Liver (tissue), 8 donors: ENCODE measurements at regions not wholly inside any gene's neighbourhood (a gene's known extent, or its start where the extent isn't known, plus 50 kb on each side); places are given as distances from the start of the nearest gene placed in this dataset.

ENCODE experiments used
- DNase-seq: peaks from one replicate; pipeline ENCODE4 v3.0.0-alpha.2; 2017; ENCODE audit warnings: low spot score
- H3K27ac ChIP-seq, 2 donors: one replicate each; pipeline ENCODE4 v1.7.0; 2013; ENCODE audit warnings: inconsistent platforms in 2 of 2, low read length in 2 of 2, control low read depth in 1 of 2, low read depth in 1 of 2, mild to moderate bottlenecking in 1 of 2
- H3K27me3 ChIP-seq, 4 donors: one replicate each; pipeline versions ENCODE4 v1.6.1 to v1.7.0; 2013; ENCODE audit warnings: low read length in 3 of 4, inconsistent platforms in 1 of 4, mild to moderate bottlenecking in 1 of 4, moderate library complexity in 1 of 4; ENCODE audit not compliant: control insufficient read depth in 4 of 4, insufficient read depth in 4 of 4
- H3K36me3 ChIP-seq, 4 donors: one replicate each; pipeline versions ENCODE4 v1.6.1 to v1.7.0; 2013; ENCODE audit warnings: low read length in 3 of 4, mild to moderate bottlenecking in 3 of 4, low read depth in 1 of 4, moderate library complexity in 1 of 4; ENCODE audit not compliant: control insufficient read depth in 4 of 4, insufficient read depth in 3 of 4
- H3K4me1 ChIP-seq, 4 donors: one replicate each; pipeline versions ENCODE4 v1.6.1 to v1.7.0; 2013; ENCODE audit warnings: low read length in 3 of 4, mild to moderate bottlenecking in 3 of 4, moderate library complexity in 1 of 4; ENCODE audit not compliant: control insufficient read depth in 4 of 4, insufficient read depth in 4 of 4
- H3K4me3 ChIP-seq, 3 donors: one replicate each; pipeline versions ENCODE4 v1.6.1 to v1.7.0; 2013; ENCODE audit warnings: low read length in 3 of 3, control low read depth in 1 of 3, low read depth in 1 of 3, mild to moderate bottlenecking in 1 of 3
- H3K9ac ChIP-seq, 2 donors: one replicate each; pipeline ENCODE4 v1.7.0; 2013; ENCODE audit warnings: low read length in 2 of 2, mild to moderate bottlenecking in 2 of 2, moderate library complexity in 2 of 2, control low read depth in 1 of 2, low read depth in 1 of 2
- H3K9me3 ChIP-seq, 4 donors: one replicate each; pipeline versions ENCODE4 v1.6.1 to v1.7.0; 2013; ENCODE audit warnings: low read length in 3 of 4; ENCODE audit not compliant: control insufficient read depth in 4 of 4
- FOXA1 ChIP-seq: IDR thresholded peaks from 2 replicates; pipeline ENCODE4 v1.6.1; 2016; ENCODE audit warnings: antibody characterized with exemption
- FOXA2 ChIP-seq: IDR thresholded peaks from 2 replicates; pipeline ENCODE4 v1.6.1; 2016; ENCODE audit warnings: antibody characterized with exemption
- HNF4A ChIP-seq, 2 donors: conservative IDR thresholded peaks; 2 replicates each; pipeline ENCODE4 v1.6.1; 2016; ENCODE audit warnings: antibody characterized with exemption in 2 of 2, mild to moderate bottlenecking in 2 of 2
- HNF4G ChIP-seq: IDR thresholded peaks from 2 replicates; pipeline ENCODE4 v1.6.1; 2016; ENCODE audit warnings: antibody characterized with exemption
- JUND ChIP-seq, 2 donors: IDR thresholded peaks; 2 replicates each; pipeline ENCODE4 v1.6.1; 2016; ENCODE audit warnings: antibody characterized with exemption in 2 of 2
- NR2F2 ChIP-seq: IDR thresholded peaks from 2 replicates; pipeline ENCODE4 v1.6.1; 2016; ENCODE audit warnings: antibody characterized with exemption
- RAD21 ChIP-seq, 2 donors: IDR thresholded peaks; 2 replicates each; pipeline ENCODE4 v1.6.1; 2016; ENCODE audit warnings: antibody characterized with exemption in 2 of 2, mild to moderate bottlenecking in 2 of 2
- SP1 ChIP-seq: IDR thresholded peaks from 2 replicates; pipeline ENCODE4 v1.6.1; 2018; ENCODE audit warnings: antibody characterized with exemption, mild to moderate bottlenecking
- YY1 ChIP-seq: IDR thresholded peaks from 2 replicates; pipeline ENCODE4 v1.6.1; 2016; ENCODE audit warnings: antibody characterized with exemption, mild to moderate bottlenecking
- WGBS: extraction: QIAGEN DNeasy Blood & Tissue Kit; methylation state at CpG from one replicate; pipeline ENCODE4 v1.1.7; 2013; 5-methylcytosine and 5-hydroxymethylcytosine counted together
- TF ChIP-seq, protein P1 (sequence below): fragments of 150-350 bp; IDR thresholded peaks from 2 replicates; pipeline ENCODE4 v1.5.1; 2017; ENCODE audit warnings: improper control_type of control experiment, low read depth, low read length; ENCODE audit not compliant: missing input control
- TF ChIP-seq, protein P2 (sequence below): IDR thresholded peaks from 2 replicates; pipeline ENCODE4 v1.6.1; 2016; ENCODE audit warnings: antibody characterized with exemption
- TF ChIP-seq, protein P3 (sequence below): IDR thresholded peaks from 2 replicates; pipeline ENCODE4 v1.6.1; 2016; ENCODE audit warnings: antibody characterized with exemption, mild to moderate bottlenecking
- donor health status: healthy.
- donor health status: healthy.
- donor health status: healthy.
- donor health status: healthy.
- donor health status: healthy.

DNA sequence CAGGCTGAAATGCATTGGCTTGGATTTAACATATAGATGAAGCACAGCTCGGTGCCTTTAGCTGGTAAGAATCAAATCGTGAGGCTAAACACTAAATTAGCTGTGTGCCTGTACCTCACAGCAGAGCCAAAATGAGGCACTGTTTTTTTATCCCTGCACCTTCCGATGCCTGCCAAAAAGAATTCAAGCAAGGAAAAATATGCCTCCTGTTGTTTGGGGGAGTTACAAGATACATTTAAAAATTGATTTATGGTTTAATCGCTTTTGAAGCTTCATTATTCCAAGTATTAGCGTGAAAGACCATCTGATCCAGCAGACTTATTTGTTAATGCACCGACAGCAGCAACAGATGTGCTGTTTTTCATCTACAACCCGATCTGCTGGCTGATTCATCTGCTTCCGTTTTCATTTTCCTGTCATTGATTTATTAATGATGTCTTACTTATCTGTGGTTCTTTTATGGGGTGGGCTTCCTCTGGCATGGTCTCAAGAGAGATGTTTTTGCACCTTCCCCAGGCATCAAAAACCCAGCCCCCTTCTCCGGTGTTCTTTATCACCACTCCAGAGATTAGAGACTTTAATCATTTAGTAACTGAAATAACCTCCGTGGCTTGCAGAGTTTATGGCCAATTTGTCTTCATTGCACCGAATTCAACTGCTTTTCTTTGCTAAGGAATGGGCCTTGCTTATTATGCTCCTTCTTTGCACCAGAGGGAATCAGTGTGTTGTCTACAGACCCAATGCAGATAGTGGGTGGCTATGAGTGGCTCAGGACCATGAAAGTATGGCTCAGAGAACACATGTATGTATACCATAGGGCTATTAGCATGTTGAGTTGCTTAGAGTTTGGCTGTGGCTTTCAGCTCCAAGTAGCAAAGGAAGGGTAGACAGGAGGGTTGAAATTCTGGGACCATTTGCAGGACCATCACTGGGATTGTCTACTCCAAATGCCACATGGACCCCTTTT is 166.8 kb upstream of the TMEM260 start:
- peaks cover 0 to 7% (median 2%) of the 10 kb centered on the region in 4 donors for H3K9me3 ChIP-seq
- peaks cover 0 to 7% (median 0%) of the 10 kb centered on the region in 4 donors for H3K27me3 ChIP-seq
- H3K27ac ChIP-seq, result no peak overlapping the region
- H3K36me3 ChIP-seq, result no peaks in the 10 kb centered on the region
- DNase-seq, result no peak
- no peaks in the 10 kb centered on the region for H3K4me1 ChIP-seq
- H3K4me3 ChIP-seq, result no peak overlapping the region
- WGBS, result 54% methylated on average over 11 of the region's 11 CpGs
- H3K9ac ChIP-seq, result no peak overlapping the region
- TF ChIP-seq, protein P1, sequence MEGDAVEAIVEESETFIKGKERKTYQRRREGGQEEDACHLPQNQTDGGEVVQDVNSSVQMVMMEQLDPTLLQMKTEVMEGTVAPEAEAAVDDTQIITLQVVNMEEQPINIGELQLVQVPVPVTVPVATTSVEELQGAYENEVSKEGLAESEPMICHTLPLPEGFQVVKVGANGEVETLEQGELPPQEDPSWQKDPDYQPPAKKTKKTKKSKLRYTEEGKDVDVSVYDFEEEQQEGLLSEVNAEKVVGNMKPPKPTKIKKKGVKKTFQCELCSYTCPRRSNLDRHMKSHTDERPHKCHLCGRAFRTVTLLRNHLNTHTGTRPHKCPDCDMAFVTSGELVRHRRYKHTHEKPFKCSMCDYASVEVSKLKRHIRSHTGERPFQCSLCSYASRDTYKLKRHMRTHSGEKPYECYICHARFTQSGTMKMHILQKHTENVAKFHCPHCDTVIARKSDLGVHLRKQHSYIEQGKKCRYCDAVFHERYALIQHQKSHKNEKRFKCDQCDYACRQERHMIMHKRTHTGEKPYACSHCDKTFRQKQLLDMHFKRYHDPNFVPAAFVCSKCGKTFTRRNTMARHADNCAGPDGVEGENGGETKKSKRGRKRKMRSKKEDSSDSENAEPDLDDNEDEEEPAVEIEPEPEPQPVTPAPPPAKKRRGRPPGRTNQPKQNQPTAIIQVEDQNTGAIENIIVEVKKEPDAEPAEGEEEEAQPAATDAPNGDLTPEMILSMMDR, result no peak
- TF ChIP-seq NR2F2 (no peak), RAD21 (IDR thresholded peaks at IDR 0.05) (no peak), SP1 (no peak), FOXA2 (no peak), HNF4G (no peak), JUND (IDR thresholded peaks at IDR 0.05) (no peak)
- TF ChIP-seq, protein P2, sequence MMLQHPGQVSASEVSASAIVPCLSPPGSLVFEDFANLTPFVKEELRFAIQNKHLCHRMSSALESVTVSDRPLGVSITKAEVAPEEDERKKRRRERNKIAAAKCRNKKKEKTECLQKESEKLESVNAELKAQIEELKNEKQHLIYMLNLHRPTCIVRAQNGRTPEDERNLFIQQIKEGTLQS, result no peak
- TF ChIP-seq, protein P3, sequence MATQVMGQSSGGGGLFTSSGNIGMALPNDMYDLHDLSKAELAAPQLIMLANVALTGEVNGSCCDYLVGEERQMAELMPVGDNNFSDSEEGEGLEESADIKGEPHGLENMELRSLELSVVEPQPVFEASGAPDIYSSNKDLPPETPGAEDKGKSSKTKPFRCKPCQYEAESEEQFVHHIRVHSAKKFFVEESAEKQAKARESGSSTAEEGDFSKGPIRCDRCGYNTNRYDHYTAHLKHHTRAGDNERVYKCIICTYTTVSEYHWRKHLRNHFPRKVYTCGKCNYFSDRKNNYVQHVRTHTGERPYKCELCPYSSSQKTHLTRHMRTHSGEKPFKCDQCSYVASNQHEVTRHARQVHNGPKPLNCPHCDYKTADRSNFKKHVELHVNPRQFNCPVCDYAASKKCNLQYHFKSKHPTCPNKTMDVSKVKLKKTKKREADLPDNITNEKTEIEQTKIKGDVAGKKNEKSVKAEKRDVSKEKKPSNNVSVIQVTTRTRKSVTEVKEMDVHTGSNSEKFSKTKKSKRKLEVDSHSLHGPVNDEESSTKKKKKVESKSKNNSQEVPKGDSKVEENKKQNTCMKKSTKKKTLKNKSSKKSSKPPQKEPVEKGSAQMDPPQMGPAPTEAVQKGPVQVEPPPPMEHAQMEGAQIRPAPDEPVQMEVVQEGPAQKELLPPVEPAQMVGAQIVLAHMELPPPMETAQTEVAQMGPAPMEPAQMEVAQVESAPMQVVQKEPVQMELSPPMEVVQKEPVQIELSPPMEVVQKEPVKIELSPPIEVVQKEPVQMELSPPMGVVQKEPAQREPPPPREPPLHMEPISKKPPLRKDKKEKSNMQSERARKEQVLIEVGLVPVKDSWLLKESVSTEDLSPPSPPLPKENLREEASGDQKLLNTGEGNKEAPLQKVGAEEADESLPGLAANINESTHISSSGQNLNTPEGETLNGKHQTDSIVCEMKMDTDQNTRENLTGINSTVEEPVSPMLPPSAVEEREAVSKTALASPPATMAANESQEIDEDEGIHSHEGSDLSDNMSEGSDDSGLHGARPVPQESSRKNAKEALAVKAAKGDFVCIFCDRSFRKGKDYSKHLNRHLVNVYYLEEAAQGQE, result no peak

DNA sequence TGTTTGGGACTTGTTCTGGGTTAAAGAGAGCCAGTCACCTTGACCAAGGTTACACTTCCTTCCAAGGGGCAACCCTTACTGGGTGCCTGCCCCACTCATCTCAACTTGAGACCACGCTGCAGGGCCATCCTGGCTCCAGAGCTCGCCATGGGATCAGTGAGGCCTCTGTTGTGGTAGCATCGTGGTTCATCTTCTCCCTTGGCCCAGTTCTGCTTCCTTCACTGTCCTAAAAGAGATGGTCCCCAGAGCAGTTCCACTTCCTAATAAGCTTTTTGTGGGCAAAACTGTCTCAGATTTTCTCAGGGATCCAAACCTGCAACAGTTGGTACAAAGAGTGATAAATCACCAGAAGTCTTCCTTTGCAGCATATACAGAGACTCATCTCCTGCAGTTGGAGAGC is 165.9 kb upstream of the TMEM260 start:
- 74% methylated on average over 3 of the region's 3 CpGs for WGBS
- peaks cover 0 to 7% (median 2%) of the 10 kb centered on the region in 4 donors for H3K9me3 ChIP-seq
- H3K27me3 ChIP-seq, result peaks cover 0 to 7% (median 0%) of the 10 kb centered on the region in 4 donors
- no peaks in the 10 kb centered on the region for H3K4me1 ChIP-seq
- no peak overlapping the region for H3K27ac ChIP-seq
- H3K36me3 ChIP-seq, result no peaks in the 10 kb centered on the region
- no peak overlapping the region for H3K9ac ChIP-seq
- H3K4me3 ChIP-seq, result no peak overlapping the region
- DNase-seq, result no peak
- no peak for TF ChIP-seq YY1
- no peak for TF ChIP-seq FOXA1
- TF ChIP-seq NR2F2, result no peak

DNA sequence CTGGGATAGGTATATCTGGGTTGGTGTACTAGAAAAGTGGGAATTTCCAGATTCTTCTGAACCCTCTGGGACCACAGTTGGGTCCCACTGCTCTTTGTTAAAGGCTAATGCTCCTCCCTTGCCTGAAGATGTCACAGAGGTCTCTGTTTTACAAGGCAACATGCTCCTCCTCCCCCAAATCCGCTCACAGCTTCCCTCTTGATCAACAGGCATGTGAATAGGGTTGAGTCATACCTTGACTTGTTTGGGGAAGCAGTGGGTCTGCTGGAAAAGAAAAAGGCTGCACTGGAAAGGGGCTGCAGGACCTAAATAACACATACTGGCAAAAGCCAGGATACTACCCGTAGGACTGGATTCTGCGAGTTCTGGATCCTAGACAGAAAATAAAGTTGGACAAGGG is 165.4 kb upstream of the TMEM260 start:
- Histone ChIP-seq H3K9me3 (peaks cover 0 to 3% (median under 1%) of the 10 kb centered on the region in 4 donors), H3K27ac (no peak overlapping the region), H3K4me1 (no peaks in the 10 kb centered on the region), H3K36me3 (no peaks in the 10 kb centered on the region), H3K9ac (no peak overlapping the region), H3K4me3 (no peak overlapping the region), H3K27me3 (peaks cover 0 to 7% (median 0%) of the 10 kb centered on the region in 4 donors)
- 91% methylated on average over 3 of the region's 3 CpGs for WGBS
- TF ChIP-seq, protein P3, result no peak
- TF ChIP-seq HNF4A (conservative IDR thresholded peaks at IDR 0.05), result no peak
- no peak for TF ChIP-seq FOXA2
- TF ChIP-seq, protein P2, result no peak
- DNase-seq, result no peak
